GM10248 (cell line): ENCODE measurements at regions not wholly inside any gene's neighbourhood (a gene's known extent, or its start where the extent isn't known, plus 50 kb on each side); places are given as distances from the start of the nearest gene placed in this dataset.

Experiments used
- CTCF ChIA-PET: fragments of 300-600 bp; sonication (Branson Sonifier 250); formaldehyde crosslinking; extraction: SDS; loops from one replicate; lab custom pipeline; 2021; ENCODE audit warnings: antibody characterized with exemption; lab: Yijun Ruan, JAX
- POLR2A ChIA-PET: fragments of 350-650 bp; sonication (Branson Sonifier 250); formaldehyde crosslinking; extraction: SDS; loops from one replicate; lab custom pipeline; 2020; ENCODE audit warnings: antibody characterized with exemption; lab: Yijun Ruan, JAX
- DNase-seq: peaks from one replicate; pipeline ENCODE4 v3.0.0; 2012; ENCODE audit errors: extremely low spot score
- CTCF ChIP-seq: IDR thresholded peaks from 2 replicates; pipeline ENCODE4 v1.5.1; 2012; ENCODE audit warnings: mild to moderate bottlenecking, low read depth; ENCODE audit errors: extremely low read depth, missing control alignments, control extremely low read depth

GRCh38 chr4:126385954-126386353 lies 1071.2 kb downstream of the FAT4 start:
- no peak for DNase-seq
- TF ChIP-seq CTCF: no peak
- ChIA-PET POLR2A (no interaction called here), CTCF (interaction anchor here (0.7 kb wide), 1 partner anchor 21 kb away, joined by 3 read pairs; no protein-coding TSS in a partner anchor)

GRCh38 chr4:126386512-126386911 lies 1071.8 kb downstream of the FAT4 start:
- CTCF ChIA-PET: no interaction called here
- no peak for TF ChIP-seq CTCF
- POLR2A ChIA-PET: no interaction called here
- DNase-seq: no peak

GRCh38 chr4:126395664-126396063 lies 1080.9 kb downstream of the FAT4 start:
- ChIA-PET CTCF (interaction anchor here (1.0 to 1.2 kb wide), 2 partner anchors 13 to 20 kb away, joined by 3 read pairs; no protein-coding TSS in a partner anchor), POLR2A (no interaction called here)
- no peak for TF ChIP-seq CTCF
- DNase-seq: no peak

GRCh38 chr4:126396121-126396520 lies 1081.4 kb downstream of the FAT4 start:
- CTCF ChIA-PET: interaction anchor here (1.0 to 1.4 kb wide), 2 partner anchors 10 to 12 kb away, joined by 3 to 4 read pairs; no protein-coding TSS in a partner anchor
- TF ChIP-seq CTCF: no peak

GRCh38 chr4:126396703-126397102 lies 1081.9 kb downstream of the FAT4 start:
- no peak for TF ChIP-seq CTCF
- ChIA-PET CTCF (interaction anchor here (1.4 kb wide), 1 partner anchor 10 kb away, joined by 4 read pairs; no protein-coding TSS in a partner anchor), POLR2A (no interaction called here)
- DNase-seq: no peak

More at GRCh38 chr4:126396121-126396520, 1081.4 kb downstream of the FAT4 start:
- no peak for DNase-seq
- POLR2A ChIA-PET: no interaction called here

- no peak for TF ChIP-seq CTCF
- CTCF ChIA-PET: interaction anchor here (0.6 to 1.2 kb wide), 2 partner anchors 199 to 1091 kb away, joined by 3 read pairs; no protein-coding TSS in a partner anchor
- DNase-seq: no peak
- POLR2A ChIA-PET: no interaction called here
These were observed 1089.8 kb downstream of the FAT4 start for GRCh38 chr4:126404549-126404948.
